ENCODE measurements at regions not wholly inside any gene's neighbourhood (a gene's known extent, or its start where the extent isn't known, plus 50 kb on each side); places are given as distances from the start of the nearest gene placed in this dataset.
"Not testable (repeated sequence)": the region's sequence is repeated elsewhere in the genome, so short reads cannot be mapped to it uniquely, and the experiment has no call there.

GRCh38 chr15:36178303-36178633 is 401.2 kb upstream of the CDIN1 start:
- WGBS, 2 donors, result 61 to 68% methylated on average over 2 of the region's 2 CpGs
- intact Hi-C loops (cut with DNase I), result no loop called here
- no peak overlapping the region for H3K27ac ChIP-seq
- no peak for DNase-seq
- H3K36me3 ChIP-seq, result no peaks in the 10 kb centered on the region
- H3K9me3 ChIP-seq, result no peaks in the 10 kb centered on the region
- no peaks in the 10 kb centered on the region for H3K27me3 ChIP-seq
- TF ChIP-seq EP300 (IDR thresholded peaks at IDR 0.05) (no peak), POLR2AphosphoS5 (IDR thresholded peaks at IDR 0.05) (no peak), POLR2A (IDR thresholded peaks at IDR 0.05) (no peak)
- peaks cover 0 to 34% (median 13%) of the 10 kb centered on the region in 4 donors for H3K4me1 ChIP-seq
- no peak overlapping the region for H3K4me3 ChIP-seq

GRCh38 chr15:36183201-36183600 is 396.2 kb upstream of the CDIN1 start:
- TF ChIP-seq POLR2AphosphoS5 (IDR thresholded peaks at IDR 0.05) (no peak), POLR2A (IDR thresholded peaks at IDR 0.05) (no peak), EP300 (IDR thresholded peaks at IDR 0.05) (no peak), CTCF (IDR thresholded peaks at IDR 0.05) (no peak)
- Histone ChIP-seq H3K27ac (no peak overlapping the region), H3K4me1 (peaks cover 0 to 7% (median 3%) of the 10 kb centered on the region in 4 donors), H3K4me3 (no peak overlapping the region), H3K27me3 (no peaks in the 10 kb centered on the region), H3K36me3 (no peaks in the 10 kb centered on the region), H3K9me3 (no peaks in the 10 kb centered on the region)
- 89 to 90% methylated on average over 2 of the region's 2 CpGs for WGBS, 2 donors
- DNase-seq, result no peak
- intact Hi-C loops (cut with DNase I), result no loop called here

- H3K9me3 ChIP-seq, result no peaks in the 10 kb centered on the region
- intact Hi-C loops (cut with DNase I), result no loop called here
- DNase-seq, result no peak
- no peak overlapping the region for H3K27ac ChIP-seq
- 80 to 82% methylated on average over 1 of the region's 1 CpG for WGBS, 2 donors
- H3K27me3 ChIP-seq, result no peaks in the 10 kb centered on the region
- H3K4me3 ChIP-seq, result no peak overlapping the region
- no peak for TF ChIP-seq POLR2AphosphoS5 (IDR thresholded peaks at IDR 0.05)
- H3K4me1 ChIP-seq, result peaks cover 0 to 5% (median 3%) of the 10 kb centered on the region in 4 donors
- no peaks in the 10 kb centered on the region for H3K36me3 ChIP-seq
Observed at GRCh38 chr15:36185438-36185837, 394.0 kb upstream of the CDIN1 start.

GRCh38 chr15:36185845-36186244 is 393.6 kb upstream of the CDIN1 start:
- no peaks in the 10 kb centered on the region for H3K9me3 ChIP-seq
- H3K4me1 ChIP-seq, result peaks cover 0 to 5% (median 3%) of the 10 kb centered on the region in 4 donors
- H3K27me3 ChIP-seq, result no peaks in the 10 kb centered on the region
- TF ChIP-seq POLR2A (IDR thresholded peaks at IDR 0.05), result no peak
- TF ChIP-seq POLR2AphosphoS5 (IDR thresholded peaks at IDR 0.05), result no peak
- no peak for TF ChIP-seq CTCF (IDR thresholded peaks at IDR 0.05)
- no peak for TF ChIP-seq EP300 (IDR thresholded peaks at IDR 0.05)
- intact Hi-C loops (cut with DNase I), result no loop called here
- no peak overlapping the region for H3K4me3 ChIP-seq
- no peak overlapping the region for H3K27ac ChIP-seq
- no peak for DNase-seq
- no peaks in the 10 kb centered on the region for H3K36me3 ChIP-seq

GRCh38 chr15:36186376-36186775 is 393.1 kb upstream of the CDIN1 start:
- peaks cover 0 to 5% (median 3%) of the 10 kb centered on the region in 4 donors for H3K4me1 ChIP-seq
- H3K27ac ChIP-seq, result no peak overlapping the region
- H3K27me3 ChIP-seq, result no peaks in the 10 kb centered on the region
- no peak for TF ChIP-seq POLR2AphosphoS5 (IDR thresholded peaks at IDR 0.05)
- TF ChIP-seq CTCF (IDR thresholded peaks at IDR 0.05), result no peak
- TF ChIP-seq EP300 (IDR thresholded peaks at IDR 0.05), result no peak
- no peak for TF ChIP-seq POLR2A (IDR thresholded peaks at IDR 0.05)
- 89 to 95% methylated on average over 1 of the region's 1 CpG for WGBS, 2 donors
- H3K9me3 ChIP-seq, result no peaks in the 10 kb centered on the region
- no peak for DNase-seq
- H3K4me3 ChIP-seq, result no peak overlapping the region
- no peaks in the 10 kb centered on the region for H3K36me3 ChIP-seq
- intact Hi-C loops (cut with DNase I), result no loop called here

- H3K27me3 ChIP-seq, result no peaks in the 10 kb centered on the region
- no peaks in the 10 kb centered on the region for H3K9me3 ChIP-seq
- H3K36me3 ChIP-seq, result no peaks in the 10 kb centered on the region
- H3K4me1 ChIP-seq, result no peaks in the 10 kb centered on the region
- intact Hi-C loops (cut with DNase I), result no loop called here
- no peak overlapping the region for H3K27ac ChIP-seq
- H3K4me3 ChIP-seq, result no peak overlapping the region
- TF ChIP-seq POLR2A (IDR thresholded peaks at IDR 0.05) (no peak), EP300 (IDR thresholded peaks at IDR 0.05) (no peak), CTCF (IDR thresholded peaks at IDR 0.05) (no peak), POLR2AphosphoS5 (IDR thresholded peaks at IDR 0.05) (no peak)
- DNase-seq, result no peak
Observed at GRCh38 chr15:36191459-36191858, 388.0 kb upstream of the CDIN1 start.

- H3K27ac ChIP-seq; H3K4me1 ChIP-seq; H3K36me3 ChIP-seq; H3K27me3 ChIP-seq; intact Hi-C loops (cut with DNase I); DNase-seq; H3K4me3 ChIP-seq; H3K9me3 ChIP-seq: not testable (repeated sequence)
- WGBS, 2 donors, result 95 to 96% methylated on average over 28 to 29 of the region's 30 CpGs
Observed at GRCh38 chr15:36195361-36196007, 383.9 kb upstream of the CDIN1 start.
